ENCODE measurements at regions not wholly inside any gene's neighbourhood (a gene's known extent, or its start where the extent isn't known, plus 50 kb on each side); places are given as distances from the start of the nearest gene placed in this dataset.
A peak's percentile ranks its signal among the peaks of the same experiment; 100 is the strongest.
"Not testable (repeated sequence)": the region's sequence is repeated elsewhere in the genome, so short reads cannot be mapped to it uniquely, and the experiment has no call there.

GRCh38 chr7:356691-357462 lies 66.9 kb downstream of the FOXL3 start:
- DNase-seq = no peak

- DNase-seq = no peak
Measured at GRCh38 chr7:357531-358209, 67.7 kb downstream of the FOXL3 start.

DNA sequence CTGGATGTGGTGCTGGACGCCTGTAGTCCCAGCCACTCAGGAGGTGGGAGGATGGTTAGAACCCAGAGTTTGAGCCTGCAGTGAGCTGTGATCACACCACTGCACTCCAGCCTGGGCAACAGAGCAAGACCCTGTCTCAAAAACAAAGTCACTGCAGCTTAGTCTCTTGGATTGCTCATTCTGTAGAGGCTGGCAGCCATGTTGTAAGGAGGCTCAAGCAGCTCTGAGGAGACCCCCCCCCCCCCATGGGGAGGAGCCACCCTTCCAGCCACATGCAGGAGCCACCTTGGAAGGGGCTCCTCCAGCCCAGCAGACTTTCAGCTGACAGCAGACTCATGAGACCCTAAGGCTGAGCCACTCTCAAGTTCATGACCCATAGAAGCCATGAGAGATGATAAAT lies 68.4 kb downstream of the FOXL3 start:
- no peak for DNase-seq

GRCh38 chr7:359226-359765 lies 69.3 kb downstream of the FOXL3 start:
- DNase-seq = no peak

DNA sequence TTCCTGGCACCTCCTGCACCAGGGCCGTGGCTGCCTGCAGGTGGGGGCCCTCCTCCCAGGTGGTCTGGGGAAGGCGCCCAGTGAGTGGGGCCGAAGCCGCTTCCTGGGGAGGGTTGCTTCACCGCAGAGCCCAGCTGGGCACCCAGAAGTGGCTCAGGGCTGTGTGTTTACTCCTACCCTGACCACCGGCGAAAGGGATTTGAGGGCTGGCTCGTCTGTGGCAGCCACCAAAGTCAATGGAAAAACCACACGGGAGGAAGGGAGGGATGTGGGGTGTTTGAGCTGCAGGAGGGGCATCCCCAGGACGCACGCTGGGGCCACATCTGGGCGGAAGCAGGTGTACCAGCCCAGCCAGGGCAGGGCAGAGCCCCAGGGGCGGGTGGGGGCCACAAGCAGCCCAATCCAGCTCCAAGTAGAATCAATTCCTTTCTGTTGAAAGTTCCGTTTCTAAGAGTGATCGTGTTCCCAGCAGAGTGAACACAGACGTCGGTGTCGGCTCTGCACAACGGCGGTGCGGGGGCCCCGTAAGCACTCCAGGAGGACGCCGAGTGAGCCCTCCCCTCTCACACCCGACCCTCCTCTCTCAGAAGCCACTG lies 69.9 kb downstream of the FOXL3 start:
- DNase-seq = no peak

DNA sequence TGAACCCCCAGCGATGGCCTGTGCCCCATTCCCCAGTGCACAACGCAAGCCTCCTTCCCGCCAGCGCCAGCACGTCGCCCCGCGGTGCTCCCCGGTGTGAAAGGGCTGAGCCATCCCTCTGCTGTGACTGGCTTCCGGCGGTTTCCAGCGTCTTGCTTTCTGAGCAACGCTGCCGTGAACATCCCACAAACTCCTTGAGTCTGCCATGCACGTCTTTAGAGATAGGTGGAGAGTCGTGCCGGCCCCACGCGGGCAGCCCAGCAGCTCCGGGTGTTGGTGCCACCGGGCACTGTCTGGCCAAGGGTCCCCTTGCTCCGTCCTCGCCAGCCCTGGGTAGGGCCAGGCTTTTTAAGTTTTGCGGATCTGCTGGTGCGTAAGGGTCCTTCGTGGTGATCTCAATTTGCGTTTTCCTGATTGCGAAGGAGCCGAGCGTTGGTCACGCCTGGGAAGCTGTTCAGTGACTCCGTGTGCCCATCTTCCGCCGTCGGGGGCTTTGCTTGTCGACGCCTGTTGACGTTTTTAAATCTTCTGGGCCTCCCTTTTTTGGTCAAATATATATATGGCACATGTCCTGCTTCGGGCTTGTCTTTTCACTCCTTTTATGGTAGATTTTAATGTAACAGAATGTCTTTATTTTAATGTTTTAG lies 70.6 kb downstream of the FOXL3 start:
- DNase-seq = no peak

DNA sequence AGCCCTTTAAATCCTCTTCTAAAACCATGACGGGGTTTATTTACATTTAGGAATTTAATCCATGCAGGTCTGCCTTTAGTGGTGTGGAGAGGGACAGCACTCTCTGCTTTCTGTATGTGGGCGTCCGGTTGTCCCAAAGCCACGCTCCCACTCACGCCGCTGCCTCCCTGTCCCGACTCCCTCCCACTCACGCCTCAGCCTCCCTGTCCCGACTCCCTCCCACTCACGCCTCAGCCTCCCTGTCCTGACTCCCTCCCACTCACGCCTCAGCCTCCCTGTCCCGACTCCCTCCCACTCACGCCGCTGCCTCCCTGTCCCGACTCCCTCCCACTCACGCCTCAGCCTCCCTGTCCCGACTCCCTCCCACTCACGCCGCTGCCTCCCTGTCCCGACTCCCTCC lies 71.2 kb downstream of the FOXL3 start:
- DNase-seq = not testable (repeated sequence)

- no peak for DNase-seq
Measured at GRCh38 chr7:361680-362401, 71.9 kb downstream of the FOXL3 start.

DNA sequence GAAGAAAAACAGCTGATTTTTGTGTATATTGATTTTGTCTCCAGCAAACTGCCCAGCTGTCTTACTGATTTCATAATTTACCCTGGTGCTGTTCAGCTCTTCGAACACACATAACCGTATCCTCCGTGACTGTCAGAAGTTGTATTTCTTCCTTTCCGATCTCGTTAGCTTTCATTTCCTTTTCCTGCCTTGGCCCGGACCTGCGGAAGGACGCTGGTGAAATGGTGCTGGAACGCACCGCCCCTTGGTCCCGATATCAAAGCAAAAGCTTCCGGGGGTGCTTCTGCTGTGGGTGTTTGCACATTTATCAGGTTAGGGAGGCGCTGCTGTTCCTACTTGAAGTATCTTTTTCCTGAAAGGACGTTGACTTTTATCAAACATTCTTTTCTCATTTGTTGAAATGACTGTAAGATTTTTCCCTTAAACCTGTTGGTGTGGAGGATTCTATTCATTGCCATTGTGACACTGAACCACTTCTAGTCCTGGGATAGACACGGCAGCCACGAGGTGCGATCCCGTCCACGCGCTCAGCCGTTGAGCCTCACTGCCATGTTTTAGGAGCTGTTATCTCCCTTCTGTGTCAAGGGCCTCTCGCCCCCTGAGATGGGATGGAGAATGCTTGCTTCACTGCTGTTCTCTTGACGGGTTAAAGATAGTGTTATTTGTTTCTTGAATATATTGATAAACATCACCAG lies 72.6 kb downstream of the FOXL3 start:
- DNase-seq = peak; percentile 26

- no peak for DNase-seq
Measured at GRCh38 chr7:363626-364025, 73.7 kb downstream of the FOXL3 start.

GRCh38 chr7:364536-364935 lies 74.6 kb downstream of the FOXL3 start:
- DNase-seq = no peak

DNA sequence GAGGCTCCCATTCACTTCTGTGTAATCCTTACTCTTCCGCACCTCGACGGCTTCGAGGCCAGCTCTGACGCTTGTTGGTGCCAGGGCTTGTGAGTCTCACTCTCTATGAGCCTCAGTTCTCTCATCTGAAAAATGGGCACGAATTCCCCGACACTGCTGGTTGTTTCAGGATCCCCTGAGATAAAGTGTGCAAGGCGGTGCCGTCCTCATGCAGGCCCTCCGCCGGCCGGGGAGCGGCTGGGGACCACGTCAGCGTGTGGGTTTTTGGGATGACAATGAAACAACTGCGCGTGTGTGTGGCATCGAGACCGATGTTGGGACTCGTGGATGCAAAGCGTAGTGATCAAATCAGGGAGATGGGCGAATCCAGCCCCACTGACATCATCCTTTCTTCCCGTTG lies 75.6 kb downstream of the FOXL3 start:
- no peak for DNase-seq

- DNase-seq = no peak
Measured at GRCh38 chr7:366161-366803, 76.3 kb downstream of the FOXL3 start.

DNA sequence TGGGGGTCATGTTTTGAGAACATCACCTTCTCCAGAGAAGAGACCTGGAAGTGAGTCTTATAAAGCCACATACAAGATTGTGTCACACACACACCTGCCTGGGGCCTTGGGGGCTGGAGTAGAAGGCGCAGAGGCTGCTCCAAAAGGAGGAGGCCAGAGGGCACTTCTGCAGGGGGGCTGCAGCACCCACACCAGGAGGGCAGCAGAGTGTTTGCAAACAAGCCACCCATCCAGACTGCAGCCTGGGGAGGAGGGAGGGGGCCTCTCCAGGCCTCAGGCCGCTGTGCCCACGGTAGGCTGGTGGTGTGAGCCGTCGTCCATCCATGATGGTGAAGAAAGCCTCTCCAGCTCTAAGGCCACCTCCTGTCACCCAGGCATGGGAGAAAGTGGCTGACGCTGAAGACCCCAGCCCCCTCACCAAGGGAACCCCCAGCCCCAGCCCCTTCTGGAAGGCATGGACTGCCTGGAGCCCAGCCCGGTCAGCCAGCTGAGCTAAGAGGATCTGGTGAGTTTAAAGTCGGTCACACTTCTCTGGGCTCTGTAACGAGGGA lies 77.5 kb downstream of the FOXL3 start:
- no peak for DNase-seq

DNA sequence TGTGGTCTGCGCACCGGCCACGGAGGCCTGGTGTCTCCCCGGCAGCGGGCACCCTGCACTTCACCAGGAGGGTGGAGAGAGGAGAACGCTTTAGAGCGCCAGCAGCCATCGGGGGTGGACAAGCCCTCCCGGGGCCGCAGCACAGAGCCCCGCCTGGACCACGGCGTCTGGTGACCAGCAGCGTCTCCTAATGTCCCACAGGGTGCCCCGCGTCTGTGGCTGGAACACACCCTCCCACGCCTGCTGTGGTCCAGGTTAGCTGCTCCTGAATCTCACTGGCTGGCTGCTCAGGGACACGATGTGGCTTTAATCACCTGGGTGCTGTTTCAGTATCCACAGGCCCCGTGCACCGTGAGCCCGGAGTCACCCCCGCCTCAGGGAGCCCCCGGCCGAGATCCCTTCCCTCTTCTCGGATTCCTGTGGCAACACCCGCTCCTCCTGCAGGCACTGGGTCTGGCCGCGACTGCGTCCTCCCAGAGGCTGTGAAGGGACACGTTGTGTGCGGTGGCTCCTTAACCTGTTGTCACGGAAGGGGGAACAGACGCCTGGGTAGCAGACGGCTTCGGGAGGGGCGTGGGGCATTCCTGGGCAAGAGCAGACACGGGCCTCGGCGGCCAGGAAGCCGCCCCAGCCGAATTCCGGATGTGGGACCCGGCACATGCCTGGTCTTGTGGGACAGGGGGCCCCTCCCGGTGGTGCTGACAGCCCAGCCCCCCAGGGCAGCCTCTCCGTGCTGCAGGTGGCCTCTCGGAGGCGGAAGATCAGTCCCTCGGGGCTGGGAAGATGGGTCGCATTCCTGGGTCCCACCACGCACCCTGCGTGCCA lies 78.9 kb downstream of the FOXL3 start:
- DNase-seq = no peak

GRCh38 chr7:369476-370258 lies 79.7 kb downstream of the FOXL3 start:
- no peak for DNase-seq

DNA sequence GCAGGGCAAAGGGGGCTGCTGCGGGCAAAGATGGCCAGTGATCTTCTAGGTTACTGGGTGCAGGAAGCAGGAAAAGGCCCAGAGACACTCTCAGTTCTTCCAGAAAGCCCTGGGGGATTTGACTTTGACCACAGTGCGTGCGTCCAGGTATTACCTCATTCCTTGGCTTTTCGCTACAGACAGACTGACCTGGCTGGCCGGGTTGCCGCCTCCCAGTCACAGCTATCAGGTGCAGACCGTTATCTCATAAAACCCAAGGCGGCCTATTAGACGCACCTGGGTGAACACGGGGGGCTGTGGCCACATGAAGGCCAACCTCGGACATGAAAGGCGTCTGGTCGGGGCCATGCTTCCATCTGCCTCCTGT lies 80.3 kb downstream of the FOXL3 start:
- no peak for DNase-seq

GRCh38 chr7:370775-371118 lies 80.8 kb downstream of the FOXL3 start:
- DNase-seq = no peak

DNA sequence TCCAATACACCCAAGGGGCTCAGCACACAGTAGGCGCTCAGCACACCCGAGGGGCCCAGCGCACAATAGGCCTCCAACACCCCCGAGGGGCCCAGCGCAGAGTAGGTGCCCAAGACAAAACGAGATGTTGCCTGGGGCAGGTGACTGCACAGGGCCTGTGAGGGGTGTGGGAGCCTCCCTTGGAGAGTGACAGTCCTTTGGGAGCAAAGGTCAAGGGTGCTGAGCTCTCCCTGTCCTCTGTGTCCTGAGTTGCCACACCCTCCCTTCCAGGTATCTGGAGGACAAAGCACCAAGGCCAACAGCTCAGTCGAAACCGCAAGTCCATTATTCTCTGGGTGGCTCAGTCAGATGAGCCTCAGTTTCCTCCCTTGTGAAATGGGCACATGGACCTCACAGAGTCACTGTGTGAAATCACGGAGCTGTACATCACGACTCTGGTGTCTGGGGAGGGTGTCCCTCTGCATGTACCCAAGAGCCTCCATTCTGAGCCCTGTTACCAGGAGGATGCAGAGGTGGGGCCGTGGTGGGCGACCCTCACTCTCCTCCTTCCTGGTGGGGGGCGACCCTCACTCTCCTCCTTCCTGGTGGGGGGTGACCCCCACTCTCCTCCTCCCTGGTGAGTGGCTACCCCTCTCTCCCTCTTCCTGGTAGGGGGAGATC lies 81.3 kb downstream of the FOXL3 start:
- DNase-seq = no peak
